NB4 (cell line): ENCODE measurements at regions not wholly inside any gene's neighbourhood (a gene's known extent, or its start where the extent isn't known, plus 50 kb on each side); places are given as distances from the start of the nearest gene placed in this dataset.

Source experiments
- DNase-seq: peaks from one replicate; pipeline ENCODE4 v3.0.0; 2010; ENCODE audit warnings: low read depth
- H3K4me3 ChIP-seq: one replicate; pipeline ENCODE4 v1.5.1; 2011; ENCODE audit warnings: mild to moderate bottlenecking, low read depth, low read length, moderate library complexity
- MAX ChIP-seq: IDR thresholded peaks from 2 replicates; pipeline ENCODE4 v1.6.1; 2011; ENCODE audit warnings: low read depth, low read length
- MYC ChIP-seq: IDR thresholded peaks from 2 replicates; pipeline ENCODE4 v1.6.1; 2011; ENCODE audit warnings: low read depth, low read length
- POLR2A ChIP-seq: IDR thresholded peaks from 2 replicates; pipeline ENCODE4 v1.6.1; 2011; ENCODE audit warnings: mild to moderate bottlenecking; ENCODE audit not compliant: insufficient read length; ENCODE audit errors: extremely low read depth
- TF ChIP-seq, protein P1 (sequence below): IDR thresholded peaks from one replicate; pipeline ENCODE4 v1.5.1; 2012; ENCODE audit warnings: low read depth, low read length

GRCh38 chr16:65445313-65446260, 323.7 kb upstream of the CDH11 start:
- TF ChIP-seq, protein P1, sequence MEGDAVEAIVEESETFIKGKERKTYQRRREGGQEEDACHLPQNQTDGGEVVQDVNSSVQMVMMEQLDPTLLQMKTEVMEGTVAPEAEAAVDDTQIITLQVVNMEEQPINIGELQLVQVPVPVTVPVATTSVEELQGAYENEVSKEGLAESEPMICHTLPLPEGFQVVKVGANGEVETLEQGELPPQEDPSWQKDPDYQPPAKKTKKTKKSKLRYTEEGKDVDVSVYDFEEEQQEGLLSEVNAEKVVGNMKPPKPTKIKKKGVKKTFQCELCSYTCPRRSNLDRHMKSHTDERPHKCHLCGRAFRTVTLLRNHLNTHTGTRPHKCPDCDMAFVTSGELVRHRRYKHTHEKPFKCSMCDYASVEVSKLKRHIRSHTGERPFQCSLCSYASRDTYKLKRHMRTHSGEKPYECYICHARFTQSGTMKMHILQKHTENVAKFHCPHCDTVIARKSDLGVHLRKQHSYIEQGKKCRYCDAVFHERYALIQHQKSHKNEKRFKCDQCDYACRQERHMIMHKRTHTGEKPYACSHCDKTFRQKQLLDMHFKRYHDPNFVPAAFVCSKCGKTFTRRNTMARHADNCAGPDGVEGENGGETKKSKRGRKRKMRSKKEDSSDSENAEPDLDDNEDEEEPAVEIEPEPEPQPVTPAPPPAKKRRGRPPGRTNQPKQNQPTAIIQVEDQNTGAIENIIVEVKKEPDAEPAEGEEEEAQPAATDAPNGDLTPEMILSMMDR = no peak
- no peak for TF ChIP-seq MYC
- TF ChIP-seq MAX = no peak
- no peak for TF ChIP-seq POLR2A
- no peak for DNase-seq
- H3K4me3 ChIP-seq = no peak overlapping the region

DNA sequence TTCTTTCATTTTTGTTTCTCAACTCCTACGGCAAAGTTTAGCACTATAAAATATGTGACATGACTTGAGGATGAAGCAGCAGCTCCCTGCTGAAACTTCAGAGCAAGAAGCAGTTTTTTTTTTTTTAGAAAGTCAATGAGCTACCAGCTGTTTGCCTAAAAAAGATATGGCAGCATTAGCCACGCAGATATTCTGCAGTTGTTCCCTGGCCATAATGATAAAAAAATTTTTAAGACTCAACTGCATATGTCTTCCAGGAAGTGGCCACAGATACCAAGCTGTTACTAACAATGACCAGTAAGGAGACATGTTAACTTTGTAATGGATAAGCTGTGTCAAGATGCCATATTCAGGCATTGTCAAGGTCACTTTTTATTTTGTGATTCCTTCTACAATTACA, 319.6 kb upstream of the CDH11 start:
- DNase-seq = no peak
- no peak overlapping the region for H3K4me3 ChIP-seq
- TF ChIP-seq, protein P1 = no peak
- TF ChIP-seq POLR2A = no peak
- TF ChIP-seq MAX = no peak
- TF ChIP-seq MYC = no peak

GRCh38 chr16:65429504-65430181, 307.8 kb upstream of the CDH11 start:
- H3K4me3 ChIP-seq = no peak overlapping the region
- no peak for DNase-seq
- no peak for TF ChIP-seq POLR2A
- no peak for TF ChIP-seq MAX
- TF ChIP-seq, protein P1 = no peak
- TF ChIP-seq MYC = no peak

DNA sequence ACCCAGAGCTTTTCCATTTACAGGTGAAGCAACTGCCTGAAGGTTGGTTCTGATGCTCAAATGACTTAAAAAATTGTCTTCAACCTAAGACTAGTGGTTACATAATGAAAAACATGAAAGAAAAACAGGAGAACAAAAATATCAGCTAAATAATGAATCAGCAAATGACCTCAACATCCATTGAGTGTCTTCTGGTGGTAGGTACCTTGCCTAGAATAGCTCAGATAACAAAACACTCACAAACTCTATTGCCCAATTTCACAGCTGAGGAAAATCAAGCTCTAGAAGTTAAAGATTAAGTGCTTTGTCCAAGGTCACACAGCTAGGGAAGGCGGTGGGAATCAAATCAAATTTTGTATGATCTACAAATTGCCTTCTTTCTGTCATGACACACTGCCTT, 304.6 kb upstream of the CDH11 start:
- no peak for TF ChIP-seq MYC
- no peak for TF ChIP-seq MAX
- TF ChIP-seq, protein P1 = no peak
- no peak for TF ChIP-seq POLR2A
- no peak for DNase-seq
- no peak overlapping the region for H3K4me3 ChIP-seq

GRCh38 chr16:65422934-65423333, 301.1 kb upstream of the CDH11 start:
- no peak for DNase-seq
- TF ChIP-seq POLR2A (no peak), MYC (no peak), MAX (no peak)
- TF ChIP-seq, protein P1 = no peak
- no peak overlapping the region for H3K4me3 ChIP-seq
